Adrenal gland (tissue), 5 donors: ENCODE measurements at regions not wholly inside any gene's neighbourhood (a gene's known extent, or its start where the extent isn't known, plus 50 kb on each side); places are given as distances from the start of the nearest gene placed in this dataset.

Source experiments
- POLR2A ChIP-seq, 2 donors: fragments of 450-650 bp; IDR thresholded peaks; one replicate each; pipeline ENCODE4 v1.6.1; 2017; ENCODE audit warnings: antibody characterized with exemption in 2 of 2, mild to moderate bottlenecking in 2 of 2, moderate library complexity in 1 of 2
- TF ChIP-seq, protein P1 (sequence below), 6 experiments: fragments of 450-650 bp in 4 of 6; fragments of 200-600 bp in 2 of 6; sonication (generic) in 1 of 6; IDR thresholded peaks; 1 replicate in 5 of 6; 2 replicates in 1 of 6; pipeline versions ENCODE4 v1.5.1 to v1.8.0; 2016 to 2021; ENCODE audit warnings: antibody characterized with exemption in 6 of 6, mild to moderate bottlenecking in 2 of 6, moderate library complexity in 1 of 6
- donor health status: DM: no; HTN: no; CAD: no.

DNA sequence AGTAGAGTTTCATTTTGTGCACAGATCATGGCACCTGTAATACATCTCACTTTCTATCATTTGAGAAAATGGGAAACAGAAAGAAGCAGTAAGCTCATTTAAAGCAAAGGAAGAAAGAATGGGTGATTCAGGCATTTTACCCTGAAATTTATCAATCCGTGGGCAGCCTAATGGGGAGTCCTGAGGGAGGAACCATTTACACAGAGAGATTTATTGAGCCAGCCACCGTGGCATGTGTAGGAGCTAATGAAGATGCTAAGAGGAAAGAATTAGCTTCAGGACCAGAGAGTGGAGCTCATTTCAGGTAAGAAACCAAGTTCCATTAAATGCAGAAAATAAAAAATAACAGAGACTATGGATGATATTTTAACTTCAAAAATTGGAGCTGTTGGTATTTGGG, 443.4 kb upstream of the COBL start:
- TF ChIP-seq, protein P1, sequence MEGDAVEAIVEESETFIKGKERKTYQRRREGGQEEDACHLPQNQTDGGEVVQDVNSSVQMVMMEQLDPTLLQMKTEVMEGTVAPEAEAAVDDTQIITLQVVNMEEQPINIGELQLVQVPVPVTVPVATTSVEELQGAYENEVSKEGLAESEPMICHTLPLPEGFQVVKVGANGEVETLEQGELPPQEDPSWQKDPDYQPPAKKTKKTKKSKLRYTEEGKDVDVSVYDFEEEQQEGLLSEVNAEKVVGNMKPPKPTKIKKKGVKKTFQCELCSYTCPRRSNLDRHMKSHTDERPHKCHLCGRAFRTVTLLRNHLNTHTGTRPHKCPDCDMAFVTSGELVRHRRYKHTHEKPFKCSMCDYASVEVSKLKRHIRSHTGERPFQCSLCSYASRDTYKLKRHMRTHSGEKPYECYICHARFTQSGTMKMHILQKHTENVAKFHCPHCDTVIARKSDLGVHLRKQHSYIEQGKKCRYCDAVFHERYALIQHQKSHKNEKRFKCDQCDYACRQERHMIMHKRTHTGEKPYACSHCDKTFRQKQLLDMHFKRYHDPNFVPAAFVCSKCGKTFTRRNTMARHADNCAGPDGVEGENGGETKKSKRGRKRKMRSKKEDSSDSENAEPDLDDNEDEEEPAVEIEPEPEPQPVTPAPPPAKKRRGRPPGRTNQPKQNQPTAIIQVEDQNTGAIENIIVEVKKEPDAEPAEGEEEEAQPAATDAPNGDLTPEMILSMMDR (IDR thresholded peaks at IDR 0.05) = no peak
- TF ChIP-seq POLR2A (IDR thresholded peaks at IDR 0.05) = no peak
